HG03159 (cell line): ENCODE measurements at regions not wholly inside any gene's neighbourhood (a gene's known extent, or its start where the extent isn't known, plus 50 kb on each side); places are given as distances from the start of the nearest gene placed in this dataset.

ENCODE experiments used
- ATAC-seq: cut with Tn5 transposase; IDR thresholded peaks from one replicate; pipeline ENCODE4 v1.9.1; 2021; ENCODE audit warnings: mild to moderate bottlenecking, moderate library complexity; ENCODE audit not compliant: unreplicated experiment

GRCh38 chr13:26989957-26990713 is 181.5 kb downstream of the USP12 start:
- no peak for ATAC-seq

GRCh38 chr13:26989261-26989956 is 182.2 kb downstream of the USP12 start:
- ATAC-seq, result no peak

GRCh38 chr13:26988059-26988769 is 183.4 kb downstream of the USP12 start:
- ATAC-seq, result no peak

- no peak for ATAC-seq
Observed at GRCh38 chr13:26987486-26988013, 184.1 kb downstream of the USP12 start.

- ATAC-seq, result no peak
Observed at GRCh38 chr13:26985285-26985878, 186.2 kb downstream of the USP12 start.

GRCh38 chr13:26984337-26984736 is 187.3 kb downstream of the USP12 start:
- no peak for ATAC-seq

DNA sequence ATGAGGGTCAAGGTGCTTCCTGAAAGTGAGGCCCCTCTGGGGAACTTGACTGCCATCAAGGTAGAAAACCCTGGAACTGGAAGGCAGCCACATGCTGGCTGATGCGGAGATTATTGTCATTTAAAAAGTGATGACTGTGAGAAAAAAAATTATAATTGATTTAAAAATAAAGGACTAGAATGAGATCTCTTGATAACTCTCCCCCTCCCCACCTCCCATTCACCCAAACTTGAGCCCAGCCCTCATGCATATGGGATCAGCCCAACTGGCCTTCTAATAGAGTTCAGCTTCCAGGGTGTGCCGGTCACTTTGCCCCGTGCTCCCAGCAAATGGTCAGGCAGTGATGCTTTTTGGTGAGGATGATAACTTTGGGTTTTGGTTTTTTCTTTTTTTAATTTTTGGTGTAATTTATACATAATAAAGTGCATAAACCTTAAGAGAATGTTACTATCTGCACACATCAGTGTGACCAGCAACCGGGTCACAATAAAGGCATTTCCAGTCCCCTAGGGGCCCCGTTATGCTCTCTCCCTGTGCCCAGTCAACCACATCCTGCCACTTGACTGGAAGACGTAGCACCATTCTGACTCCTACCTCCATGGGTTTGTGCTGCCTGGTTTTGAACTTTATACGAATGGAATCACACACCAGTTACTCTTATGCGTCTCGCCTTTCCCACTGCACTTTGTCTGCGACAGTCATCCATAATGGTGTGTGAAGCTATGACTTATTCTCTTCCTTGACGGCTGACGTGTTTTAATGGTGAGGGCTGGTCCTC is 187.9 kb downstream of the USP12 start:
- no peak for ATAC-seq

GRCh38 chr13:26980099-26981031 is 191.2 kb downstream of the USP12 start:
- ATAC-seq, result no peak

GRCh38 chr13:26979334-26979733 is 192.3 kb downstream of the USP12 start:
- ATAC-seq, result no peak

- ATAC-seq, result no peak
Observed at GRCh38 chr13:26978081-26978860, 193.3 kb downstream of the USP12 start.

- ATAC-seq, result no peak
Observed at GRCh38 chr13:26977541-26977940, 194.1 kb downstream of the USP12 start.

DNA sequence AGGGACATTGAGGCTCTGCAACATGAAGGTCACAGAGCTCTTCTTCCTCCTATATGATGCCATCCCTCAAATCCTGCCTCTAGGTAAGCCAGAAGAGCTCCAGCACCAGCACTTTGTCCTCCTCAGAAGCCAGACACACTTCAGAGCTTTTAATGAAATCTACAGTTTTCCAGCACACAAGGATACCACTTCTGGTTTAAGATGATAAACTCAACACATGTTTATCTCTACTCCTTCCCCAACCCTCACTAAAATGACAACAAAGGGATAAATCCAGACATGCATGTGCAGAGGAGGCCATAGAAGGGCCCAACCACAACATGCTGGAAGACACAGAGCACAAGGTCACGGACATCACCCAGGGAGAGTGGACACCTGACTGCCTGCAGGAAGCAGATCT is 195.3 kb downstream of the USP12 start:
- ATAC-seq, result no peak

- no peak for ATAC-seq
Observed at GRCh38 chr13:26973946-26974345, 197.7 kb downstream of the USP12 start.

- ATAC-seq, result no peak
Observed at GRCh38 chr13:26973295-26973694, 198.3 kb downstream of the USP12 start.

GRCh38 chr13:26971990-26972887 is 199.4 kb downstream of the USP12 start:
- ATAC-seq, result no peak

GRCh38 chr13:26968431-26969341 is 202.9 kb downstream of the USP12 start:
- ATAC-seq, result no peak
